CD14-positive monocyte (primary cell): ENCODE measurements at regions not wholly inside any gene's neighbourhood (a gene's known extent, or its start where the extent isn't known, plus 50 kb on each side); places are given as distances from the start of the nearest gene placed in this dataset.

Experiments
- DNase-seq, 3 donors: peaks; one replicate each; pipeline ENCODE4 v3.0.0-alpha.2; 2011 to 2022
- H2AFZ ChIP-seq: 2 replicates; pipeline ENCODE4 v1.6.0; 2012; ENCODE audit warnings: mild to moderate bottlenecking, low read depth, low read length, inconsistent platforms; ENCODE audit not compliant: insufficient read depth, poor library complexity, severe bottlenecking
- H3K27ac ChIP-seq, 2 donors: 1 replicate in 1 of 2; 2 replicates in 1 of 2; pipeline ENCODE4 v1.5.1; 2012 to 2013; ENCODE audit warnings: low read length in 2 of 2, control low read depth in 1 of 2, inconsistent platforms in 1 of 2, low read depth in 1 of 2, mild to moderate bottlenecking in 1 of 2
- H3K27me3 ChIP-seq, 2 donors: one replicate each; pipeline versions ENCODE4 v1.6.0 to v1.6.1; 2011 to 2013; ENCODE audit warnings: low read length in 2 of 2; ENCODE audit not compliant: control insufficient read depth in 2 of 2, insufficient read depth in 2 of 2
- H3K36me3 ChIP-seq, 2 donors: replicated peaks in 1 of 2; 1 replicate in 1 of 2; 2 replicates in 1 of 2; pipeline versions ENCODE4 v1.5.1 to v1.6.1; 2012 to 2013; ENCODE audit warnings: low read length in 2 of 2, control low read depth in 1 of 2, inconsistent platforms in 1 of 2, mild to moderate bottlenecking in 1 of 2; ENCODE audit not compliant: insufficient read depth in 2 of 2, control insufficient read depth in 1 of 2
- H3K4me1 ChIP-seq, 2 donors: 1 replicate in 1 of 2; 2 replicates in 1 of 2; pipeline versions ENCODE4 v1.5.1 to v1.6.1; 2012 to 2013; ENCODE audit warnings: low read length in 2 of 2, control low read depth in 1 of 2, inconsistent platforms in 1 of 2, mild to moderate bottlenecking in 1 of 2, moderate library complexity in 1 of 2; ENCODE audit not compliant: insufficient read depth in 2 of 2, control insufficient read depth in 1 of 2
- H3K4me2 ChIP-seq: replicated peaks from 2 replicates; pipeline ENCODE3; 2012; ENCODE audit warnings: low read length, moderate library complexity, mild to moderate bottlenecking; ENCODE audit not compliant: poor library complexity, severe bottlenecking; ENCODE audit errors: extremely low read depth
- H3K4me3 ChIP-seq, 3 experiments: fragments of 200-600 bp in 1 of 3; sonication (generic) in 1 of 3; replicated peaks in 1 of 3; 1 replicate in 2 of 3; 2 replicates in 1 of 3; pipeline ENCODE4 v1.5.1; 2011 to 2013; ENCODE audit warnings: low read length in 3 of 3, mild to moderate bottlenecking in 3 of 3, control low read depth in 2 of 3, low read depth in 2 of 3, inconsistent platforms in 1 of 3, moderate library complexity in 1 of 3
- H3K79me2 ChIP-seq: 2 replicates; pipeline ENCODE4 v1.6.0; 2012; ENCODE audit warnings: mild to moderate bottlenecking, control low read depth, inconsistent platforms, low read length, moderate library complexity; ENCODE audit not compliant: insufficient read depth
- H3K9ac ChIP-seq: 2 replicates; pipeline ENCODE4 v1.6.0; 2017; ENCODE audit warnings: low read length, mild to moderate bottlenecking; ENCODE audit not compliant: insufficient read depth, poor library complexity, severe bottlenecking
- H3K9me3 ChIP-seq, 2 donors: replicated peaks in 1 of 2; 1 replicate in 1 of 2; 2 replicates in 1 of 2; pipeline versions ENCODE4 v1.5.1 to v1.6.1; 2012 to 2013; ENCODE audit warnings: low read length in 2 of 2, control low read depth in 1 of 2; ENCODE audit not compliant: control insufficient read depth in 1 of 2, insufficient read depth in 1 of 2
- H4K20me1 ChIP-seq: 2 replicates; pipeline ENCODE4 v1.6.0; 2012; ENCODE audit warnings: mild to moderate bottlenecking, low read length, control low read depth, moderate library complexity; ENCODE audit not compliant: insufficient read depth
- H3K27ac Mint-ChIP-seq, 7 donors: one replicate each; pipeline ENCODE4 v1.8.0; 2020; ENCODE audit warnings: mild to moderate bottlenecking in 7 of 7, mixed read lengths in 7 of 7, moderate library complexity in 6 of 7, inconsistent platforms in 2 of 7
- H3K27me3 Mint-ChIP-seq, 3 donors: one replicate each; pipeline ENCODE4 v1.8.0; 2021 to 2022; ENCODE audit warnings: low read depth in 3 of 3, mild to moderate bottlenecking in 3 of 3, mixed read lengths in 3 of 3, moderate library complexity in 3 of 3, inconsistent platforms in 1 of 3
- H3K36me3 Mint-ChIP-seq, 2 donors: one replicate each; pipeline ENCODE4 v1.8.0; 2020; ENCODE audit warnings: mixed read lengths in 2 of 2, inconsistent platforms in 1 of 2, mild to moderate bottlenecking in 1 of 2
- H3K4me1 Mint-ChIP-seq: one replicate; pipeline ENCODE4 v1.8.0; 2020; ENCODE audit warnings: mild to moderate bottlenecking, mixed read lengths
- H3K4me3 Mint-ChIP-seq, 2 donors: one replicate each; pipeline ENCODE4 v1.8.0; 2020; ENCODE audit warnings: mild to moderate bottlenecking in 2 of 2, mixed read lengths in 2 of 2, moderate library complexity in 1 of 2
- H3K9me3 Mint-ChIP-seq, 7 donors: one replicate each; pipeline ENCODE4 v1.8.0; 2020 to 2022; ENCODE audit warnings: mixed read lengths in 7 of 7, mild to moderate bottlenecking in 6 of 7, moderate library complexity in 6 of 7, inconsistent platforms in 2 of 7
- WGBS: methylation state at CpG from one replicate; pipeline ENCODE4 v1.1.5; 2013; ENCODE audit warnings: missing lambda C conversion rate; ENCODE audit not compliant: insufficient coverage; 5-methylcytosine and 5-hydroxymethylcytosine counted together
- intact Hi-C, 2 donors: fragments of 100-400 bp; cut with micrococcal nuclease; formaldehyde crosslinking; loops; one replicate each; pipeline versions ENCODE4 v1.15.0 to v1.15.1; 2023
- TF ChIP-seq, protein P1 (sequence below): fragments of 200-600 bp; IDR thresholded peaks from one replicate; pipeline ENCODE4 v1.8.0; 2022; ENCODE audit warnings: antibody characterized with exemption, mild to moderate bottlenecking

DNA sequence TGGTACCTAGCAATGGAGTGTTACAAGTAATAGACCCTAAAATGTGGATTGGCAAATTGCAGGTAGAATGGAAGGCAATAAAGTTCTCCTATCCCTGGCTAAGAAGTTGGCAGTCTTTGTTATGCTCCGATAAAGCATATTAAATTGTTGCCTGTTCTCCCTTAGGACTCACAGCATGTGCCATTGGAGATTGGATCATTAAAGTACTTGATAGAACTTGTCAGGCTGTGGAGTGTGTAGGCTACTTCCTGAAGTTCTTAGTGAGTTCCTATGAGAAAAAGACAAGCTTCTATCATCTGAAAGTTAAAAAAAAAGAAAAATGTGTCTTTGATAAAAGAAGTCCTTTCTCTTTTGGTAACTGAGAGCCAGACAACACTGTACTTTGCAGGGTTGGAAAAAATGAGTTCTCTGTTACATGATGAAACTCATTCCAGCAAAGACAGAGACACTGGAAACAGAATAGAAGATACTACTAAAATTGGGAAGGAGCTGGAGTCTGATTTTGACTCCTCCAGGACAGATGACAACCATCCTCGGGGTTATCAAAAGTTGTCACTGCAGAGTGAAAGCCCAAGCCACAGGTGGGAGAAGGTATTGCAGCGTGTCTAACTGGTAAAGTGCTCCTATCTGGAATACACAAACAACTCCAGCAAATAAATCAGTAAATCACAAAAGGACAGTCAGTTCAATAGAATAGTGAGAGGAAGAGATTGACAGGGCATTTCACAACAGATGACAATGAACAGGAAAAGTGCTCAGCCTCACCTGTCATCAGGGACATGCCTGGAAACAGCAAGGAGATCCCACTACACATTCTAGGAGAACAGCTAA is 87.5 kb upstream of the WDR26 start:
- peaks cover 2% of the 10 kb centered on the region for H3K4me1 Mint-ChIP-seq
- H3K27ac Mint-ChIP-seq: no peak overlapping the region
- H4K20me1 ChIP-seq: no peaks in the 10 kb centered on the region
- H3K27me3 Mint-ChIP-seq: peaks cover 0 to 3% (median 2%) of the 10 kb centered on the region in 3 donors
- H3K9ac ChIP-seq: no peak overlapping the region
- no peaks in the 10 kb centered on the region for H3K79me2 ChIP-seq
- no peak overlapping the region for H3K4me3 Mint-ChIP-seq
- H3K27ac ChIP-seq: no peak overlapping the region
- no peaks in the 10 kb centered on the region for H3K36me3 Mint-ChIP-seq
- intact Hi-C loops: loop anchor here in 1 of 2 donors (5.0 kb wide), 1 partner anchor 120 kb away; no protein-coding TSS in a partner anchor
- H3K9me3 Mint-ChIP-seq: no peaks in the 10 kb centered on the region
- H3K36me3 ChIP-seq: no peaks in the 10 kb centered on the region
- no peaks in the 10 kb centered on the region for H3K4me1 ChIP-seq
- no peaks in the 10 kb centered on the region for H3K27me3 ChIP-seq
- TF ChIP-seq, protein P1, sequence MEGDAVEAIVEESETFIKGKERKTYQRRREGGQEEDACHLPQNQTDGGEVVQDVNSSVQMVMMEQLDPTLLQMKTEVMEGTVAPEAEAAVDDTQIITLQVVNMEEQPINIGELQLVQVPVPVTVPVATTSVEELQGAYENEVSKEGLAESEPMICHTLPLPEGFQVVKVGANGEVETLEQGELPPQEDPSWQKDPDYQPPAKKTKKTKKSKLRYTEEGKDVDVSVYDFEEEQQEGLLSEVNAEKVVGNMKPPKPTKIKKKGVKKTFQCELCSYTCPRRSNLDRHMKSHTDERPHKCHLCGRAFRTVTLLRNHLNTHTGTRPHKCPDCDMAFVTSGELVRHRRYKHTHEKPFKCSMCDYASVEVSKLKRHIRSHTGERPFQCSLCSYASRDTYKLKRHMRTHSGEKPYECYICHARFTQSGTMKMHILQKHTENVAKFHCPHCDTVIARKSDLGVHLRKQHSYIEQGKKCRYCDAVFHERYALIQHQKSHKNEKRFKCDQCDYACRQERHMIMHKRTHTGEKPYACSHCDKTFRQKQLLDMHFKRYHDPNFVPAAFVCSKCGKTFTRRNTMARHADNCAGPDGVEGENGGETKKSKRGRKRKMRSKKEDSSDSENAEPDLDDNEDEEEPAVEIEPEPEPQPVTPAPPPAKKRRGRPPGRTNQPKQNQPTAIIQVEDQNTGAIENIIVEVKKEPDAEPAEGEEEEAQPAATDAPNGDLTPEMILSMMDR: no peak
- DNase-seq: no peak
- no peak overlapping the region for H3K4me2 ChIP-seq
- 80% methylated on average over 1 of the region's 3 CpGs for WGBS
- no peaks in the 10 kb centered on the region for H3K9me3 ChIP-seq
- H3K4me3 ChIP-seq: no peak overlapping the region
- no peak overlapping the region for H2AFZ ChIP-seq

DNA sequence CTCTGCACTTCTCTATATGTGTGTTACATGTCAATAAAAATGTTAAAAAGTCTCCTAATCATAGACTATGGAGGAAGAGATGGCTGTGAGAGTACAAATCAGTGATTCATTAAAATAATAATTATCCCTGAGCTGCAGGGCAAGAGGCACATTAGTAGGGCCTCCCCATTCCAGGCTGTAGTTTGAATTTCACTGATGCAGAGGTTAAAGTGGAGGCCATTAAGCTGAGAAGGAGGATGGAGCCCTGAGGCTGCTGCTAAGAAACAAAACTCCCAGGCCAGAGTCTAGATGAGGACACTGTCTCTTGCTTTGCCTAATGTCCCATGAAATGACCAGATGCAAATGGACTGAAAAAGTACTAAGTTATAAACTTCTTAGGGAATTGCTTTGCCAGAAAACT is 89.1 kb upstream of the WDR26 start:
- Mint-ChIP-seq H3K4me1 (peaks cover 2% of the 10 kb centered on the region), H3K27ac (no peak overlapping the region), H3K4me3 (no peak overlapping the region), H3K9me3 (no peaks in the 10 kb centered on the region), H3K36me3 (no peaks in the 10 kb centered on the region), H3K27me3 (peaks cover 0 to 3% (median 2%) of the 10 kb centered on the region in 3 donors)
- TF ChIP-seq, protein P1: no peak
- Histone ChIP-seq H3K36me3 (no peaks in the 10 kb centered on the region), H3K27ac (no peak overlapping the region), H3K9ac (no peak overlapping the region), H2AFZ (no peak overlapping the region), H3K9me3 (no peaks in the 10 kb centered on the region), H3K4me3 (no peak overlapping the region), H3K4me2 (no peak overlapping the region), H3K27me3 (no peaks in the 10 kb centered on the region), H3K4me1 (no peaks in the 10 kb centered on the region), H4K20me1 (no peaks in the 10 kb centered on the region), H3K79me2 (no peaks in the 10 kb centered on the region)
- no peak for DNase-seq
- intact Hi-C loops: loop anchor here in 1 of 2 donors (5.0 kb wide), 1 partner anchor 119 kb away; no protein-coding TSS in a partner anchor
